Transverse colon (tissue), 4 donors: ENCODE measurements at regions not wholly inside any gene's neighbourhood (a gene's known extent, or its start where the extent isn't known, plus 50 kb on each side); places are given as distances from the start of the nearest gene placed in this dataset.

Experiments used
- DNase-seq: peaks from one replicate; pipeline ENCODE4 v3.0.0-alpha.2; 2019
- H3K27ac ChIP-seq, 4 donors: fragments of 200-600 bp; sonication (generic); 2 replicates each; pipeline ENCODE4 v1.5.1; 2016 to 2018; ENCODE audit warnings: inconsistent platforms in 4 of 4
- H3K27me3 ChIP-seq: fragments of 200-600 bp; sonication (generic); 2 replicates; pipeline ENCODE4 v1.5.1; 2017; ENCODE audit warnings: inconsistent platforms
- H3K36me3 ChIP-seq, 4 donors: fragments of 200-600 bp; sonication (generic); 2 replicates each; pipeline ENCODE4 v1.5.1; 2017 to 2019; ENCODE audit warnings: inconsistent platforms in 4 of 4
- H3K4me1 ChIP-seq, 4 donors: fragments of 200-600 bp; sonication (generic); 2 replicates each; pipeline ENCODE4 v1.5.1; 2017 to 2020; ENCODE audit warnings: inconsistent platforms in 4 of 4
- H3K4me3 ChIP-seq, 4 donors: fragments of 200-600 bp; sonication (generic); 1 replicate in 1 of 4; 2 replicates in 3 of 4; pipeline versions ENCODE4 v1.5.1 to v1.6.1; 2017 to 2019; ENCODE audit warnings: inconsistent platforms in 4 of 4
- H3K9me3 ChIP-seq, 2 donors: fragments of 200-600 bp; sonication (generic); 2 replicates each; pipeline ENCODE4 v1.5.1; 2017 to 2019; ENCODE audit warnings: inconsistent platforms in 2 of 2
- EP300 ChIP-seq: sonication (generic); formaldehyde crosslinking; IDR thresholded peaks from one replicate; pipeline ENCODE4 v1.6.1; 2017; ENCODE audit warnings: antibody characterized with exemption, low read depth
- POLR2A ChIP-seq: fragments of 450-650 bp; IDR thresholded peaks from one replicate; pipeline ENCODE4 v1.6.1; 2016; ENCODE audit warnings: antibody characterized with exemption, mild to moderate bottlenecking, moderate library complexity
- POLR2AphosphoS5 ChIP-seq, 3 donors: sonication (generic); formaldehyde crosslinking; IDR thresholded peaks; one replicate each; pipeline ENCODE4 v1.6.1; 2016; ENCODE audit warnings: antibody characterized with exemption in 3 of 3
- WGBS, 2 donors: methylation state at CpG; one replicate each; pipeline ENCODE4 v1.1.5; 2018; ENCODE audit warnings: low coverage in 1 of 2; 5-methylcytosine and 5-hydroxymethylcytosine counted together
- in situ Hi-C, 4 donors: fragments of 200-750 bp; cut with MboI; loops; one replicate each; pipeline versions ENCODE4 v1.15.0 to v1.15.1; 2017; ENCODE audit warnings: low sequenced_read_pairs in 3 of 4, low pct_ligation_motif_present in 1 of 4, low pct_unique_long_range_greater_than_20kb in 1 of 4
- intact Hi-C: fragments of 100-400 bp; cut with DNase I; formaldehyde crosslinking; loops from one replicate; pipeline ENCODE4 v1.15.1; 2023; ENCODE audit warnings: low total_unique reads
- TF ChIP-seq, protein P1 (sequence below), 5 experiments: fragments of 200-600 bp in 3 of 5; fragments of 450-650 bp in 2 of 5; sonication (generic) in 3 of 5; IDR thresholded peaks; 1 replicate in 2 of 5; 2 replicates in 3 of 5; pipeline ENCODE4 v1.5.1; 2016 to 2017; ENCODE audit warnings: antibody characterized with exemption in 5 of 5, inconsistent platforms in 3 of 5, mild to moderate bottlenecking in 2 of 5, moderate library complexity in 1 of 5

DNA sequence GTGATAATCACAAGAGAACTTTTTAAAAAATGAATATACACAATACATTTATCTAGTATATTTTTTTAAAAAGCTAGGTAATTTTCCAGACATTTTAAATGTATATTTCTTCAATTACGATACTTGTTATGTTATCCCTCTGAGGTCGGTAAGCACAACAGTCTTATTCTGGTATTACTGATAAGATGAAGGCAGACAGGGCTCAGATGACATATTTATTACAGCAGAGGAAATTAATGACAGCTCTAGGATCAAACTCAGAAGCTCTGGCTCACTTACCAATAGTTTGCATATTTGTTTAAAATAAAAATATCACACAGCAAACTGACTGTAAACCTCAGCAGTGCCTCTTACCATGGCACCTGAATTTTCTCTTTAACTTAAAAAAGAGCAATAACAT is 1347.0 kb upstream of the ADGRL2 start:
- H3K27me3 ChIP-seq: no peaks in the 10 kb centered on the region
- H3K36me3 ChIP-seq: no peaks in the 10 kb centered on the region
- H3K27ac ChIP-seq: no peak overlapping the region
- TF ChIP-seq POLR2AphosphoS5 (IDR thresholded peaks at IDR 0.05) (no peak), EP300 (no peak), POLR2A (no peak)
- TF ChIP-seq, protein P1, sequence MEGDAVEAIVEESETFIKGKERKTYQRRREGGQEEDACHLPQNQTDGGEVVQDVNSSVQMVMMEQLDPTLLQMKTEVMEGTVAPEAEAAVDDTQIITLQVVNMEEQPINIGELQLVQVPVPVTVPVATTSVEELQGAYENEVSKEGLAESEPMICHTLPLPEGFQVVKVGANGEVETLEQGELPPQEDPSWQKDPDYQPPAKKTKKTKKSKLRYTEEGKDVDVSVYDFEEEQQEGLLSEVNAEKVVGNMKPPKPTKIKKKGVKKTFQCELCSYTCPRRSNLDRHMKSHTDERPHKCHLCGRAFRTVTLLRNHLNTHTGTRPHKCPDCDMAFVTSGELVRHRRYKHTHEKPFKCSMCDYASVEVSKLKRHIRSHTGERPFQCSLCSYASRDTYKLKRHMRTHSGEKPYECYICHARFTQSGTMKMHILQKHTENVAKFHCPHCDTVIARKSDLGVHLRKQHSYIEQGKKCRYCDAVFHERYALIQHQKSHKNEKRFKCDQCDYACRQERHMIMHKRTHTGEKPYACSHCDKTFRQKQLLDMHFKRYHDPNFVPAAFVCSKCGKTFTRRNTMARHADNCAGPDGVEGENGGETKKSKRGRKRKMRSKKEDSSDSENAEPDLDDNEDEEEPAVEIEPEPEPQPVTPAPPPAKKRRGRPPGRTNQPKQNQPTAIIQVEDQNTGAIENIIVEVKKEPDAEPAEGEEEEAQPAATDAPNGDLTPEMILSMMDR (IDR thresholded peaks at IDR 0.05): no peak
- no peak for DNase-seq
- intact Hi-C loops: no loop called here
- H3K4me1 ChIP-seq: no peaks in the 10 kb centered on the region
- 58 to 72% methylated on average over 2 of the region's 2 CpGs for WGBS, 2 donors
- in situ Hi-C loops: no loop called here
- H3K4me3 ChIP-seq: no peak overlapping the region
- H3K9me3 ChIP-seq: no peaks in the 10 kb centered on the region

DNA sequence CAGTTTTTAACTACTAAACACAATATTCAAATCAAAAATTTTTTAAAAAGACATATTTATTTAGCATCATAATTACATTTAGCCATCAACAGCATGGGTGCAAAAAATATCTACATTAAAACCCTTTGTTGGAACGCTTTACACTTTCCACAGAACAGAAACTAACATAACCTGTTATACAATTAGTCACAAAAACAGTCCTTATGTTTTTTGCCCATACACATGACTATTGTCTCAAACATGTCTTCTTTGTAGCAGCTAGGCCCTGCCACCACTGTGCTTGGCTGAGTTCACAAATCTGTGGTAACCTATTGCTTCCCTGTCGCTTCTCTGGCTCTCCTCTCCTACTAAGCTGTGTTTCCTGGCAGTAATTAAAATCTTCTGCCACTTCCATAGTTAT is 1350.0 kb upstream of the ADGRL2 start:
- in situ Hi-C loops: no loop called here
- H3K4me1 ChIP-seq: no peaks in the 10 kb centered on the region
- H3K27ac ChIP-seq: no peak overlapping the region
- TF ChIP-seq POLR2A: no peak
- no peak for TF ChIP-seq EP300
- no peak for TF ChIP-seq POLR2AphosphoS5 (IDR thresholded peaks at IDR 0.05)
- TF ChIP-seq, protein P1 (IDR thresholded peaks at IDR 0.05): no peak
- intact Hi-C loops: no loop called here
- no peak for DNase-seq
- H3K36me3 ChIP-seq: no peaks in the 10 kb centered on the region
- no peaks in the 10 kb centered on the region for H3K9me3 ChIP-seq
- no peaks in the 10 kb centered on the region for H3K27me3 ChIP-seq
- 70 to 94% methylated on average over 2 of the region's 2 CpGs for WGBS, 2 donors
- no peak overlapping the region for H3K4me3 ChIP-seq

DNA sequence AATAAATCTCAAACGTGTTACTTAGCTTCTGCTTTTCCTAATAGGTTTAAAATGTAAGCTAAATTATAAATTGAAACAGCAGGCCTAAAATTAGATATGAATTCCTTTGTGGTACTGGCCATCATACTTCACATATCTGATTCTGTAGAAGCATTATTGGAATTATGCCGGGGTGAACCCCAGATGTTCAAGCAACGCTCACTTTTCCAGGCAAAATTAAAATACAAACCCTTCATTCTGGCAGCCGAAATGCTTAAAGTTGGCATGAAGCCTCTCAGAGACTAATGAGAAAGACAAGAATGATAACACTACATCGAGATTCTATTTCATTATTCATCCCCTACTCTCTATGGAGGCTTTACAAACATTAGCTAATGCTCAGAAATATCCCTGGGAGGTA is 1352.7 kb upstream of the ADGRL2 start:
- H3K9me3 ChIP-seq: no peaks in the 10 kb centered on the region
- DNase-seq: no peak
- intact Hi-C loops (no loop called here), in situ Hi-C loops (no loop called here)
- 36 to 65% methylated on average over 5 of the region's 5 CpGs for WGBS, 2 donors
- TF ChIP-seq POLR2AphosphoS5 (IDR thresholded peaks at IDR 0.05): no peak
- no peak for TF ChIP-seq POLR2A
- TF ChIP-seq, protein P1 (IDR thresholded peaks at IDR 0.05): no peak
- TF ChIP-seq EP300: no peak
- H3K36me3 ChIP-seq: no peaks in the 10 kb centered on the region
- H3K27ac ChIP-seq: no peak overlapping the region
- no peak overlapping the region for H3K4me3 ChIP-seq
- H3K27me3 ChIP-seq: no peaks in the 10 kb centered on the region
- H3K4me1 ChIP-seq: no peaks in the 10 kb centered on the region

GRCh38 chr1:80447526-80447925 is 1353.2 kb upstream of the ADGRL2 start:
- DNase-seq: no peak
- no peaks in the 10 kb centered on the region for H3K9me3 ChIP-seq
- no peak overlapping the region for H3K27ac ChIP-seq
- intact Hi-C loops: no loop called here
- H3K4me3 ChIP-seq: no peak overlapping the region
- no peaks in the 10 kb centered on the region for H3K27me3 ChIP-seq
- in situ Hi-C loops: no loop called here
- no peaks in the 10 kb centered on the region for H3K4me1 ChIP-seq
- WGBS, 2 donors: 84 to 94% methylated on average over 1 of the region's 1 CpG
- TF ChIP-seq, protein P1 (IDR thresholded peaks at IDR 0.05): no peak
- no peak for TF ChIP-seq POLR2A
- H3K36me3 ChIP-seq: no peaks in the 10 kb centered on the region
